CD4-positive, alpha-beta T cell treated with Interleukin-10 for 1 hour (primary cell): ENCODE measurements at regions not wholly inside any gene's neighbourhood (a gene's known extent, or its start where the extent isn't known, plus 50 kb on each side); places are given as distances from the start of the nearest gene placed in this dataset.
"Not testable (repeated sequence)": the region's sequence is repeated elsewhere in the genome, so short reads cannot be mapped to it uniquely, and the experiment has no call there.

Source experiments
- DNase-seq: peaks from one replicate; pipeline ENCODE4 v3.0.0-alpha.2; 2020

DNA sequence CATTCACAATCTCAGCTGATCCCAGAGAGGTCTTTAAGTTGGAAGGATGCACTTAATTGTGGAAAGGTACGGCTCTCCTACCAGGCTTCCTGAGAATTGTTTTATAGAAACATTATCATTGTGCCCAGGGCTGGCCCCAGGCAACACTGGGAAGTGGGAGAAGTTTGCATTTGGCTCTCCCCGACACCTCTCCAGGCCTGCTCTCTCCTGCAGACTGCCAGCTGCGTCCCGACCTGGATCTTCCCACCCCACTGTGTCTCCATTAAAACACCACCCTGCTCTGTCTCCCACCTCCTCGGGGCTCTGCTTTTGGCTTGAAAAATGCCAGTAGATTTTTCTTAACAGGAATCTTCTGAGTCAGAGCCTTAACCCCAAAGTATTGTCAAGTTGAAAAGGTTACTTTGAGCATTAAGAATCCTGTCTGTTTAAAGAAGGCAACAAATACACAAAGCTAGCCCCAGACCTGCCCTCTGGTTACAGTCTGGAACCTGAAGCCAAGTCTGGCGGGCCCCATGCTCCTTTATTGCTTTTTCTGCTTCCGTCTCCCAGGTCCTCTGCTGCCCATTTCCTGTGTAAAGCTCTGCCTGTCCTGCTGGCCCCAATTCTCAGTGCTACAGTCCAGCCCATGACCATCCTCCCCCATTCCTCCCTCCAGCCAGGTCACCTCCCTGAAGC lies 530.2 kb downstream of the SOX6 start:
- DNase-seq, result no peak

DNA sequence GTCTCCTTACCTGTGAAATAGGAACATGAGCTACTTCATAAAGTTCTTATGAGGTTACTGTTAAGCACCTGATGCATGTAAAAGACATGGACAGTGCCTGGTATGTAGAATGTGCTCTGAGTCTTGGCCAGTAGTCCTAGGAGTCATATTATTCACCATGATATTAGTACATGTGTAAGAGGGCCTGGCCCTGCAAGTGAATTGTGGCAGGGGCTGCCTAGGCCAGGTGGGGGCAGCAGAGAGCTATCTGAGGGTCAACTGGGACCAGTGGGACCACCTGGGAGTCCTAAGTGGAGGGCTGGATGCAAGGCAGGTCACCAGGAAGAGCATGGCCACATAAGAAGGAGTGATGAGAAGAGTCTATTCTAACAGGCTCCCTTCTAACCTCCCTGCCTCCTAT lies 529.5 kb downstream of the SOX6 start:
- no peak for DNase-seq

DNA sequence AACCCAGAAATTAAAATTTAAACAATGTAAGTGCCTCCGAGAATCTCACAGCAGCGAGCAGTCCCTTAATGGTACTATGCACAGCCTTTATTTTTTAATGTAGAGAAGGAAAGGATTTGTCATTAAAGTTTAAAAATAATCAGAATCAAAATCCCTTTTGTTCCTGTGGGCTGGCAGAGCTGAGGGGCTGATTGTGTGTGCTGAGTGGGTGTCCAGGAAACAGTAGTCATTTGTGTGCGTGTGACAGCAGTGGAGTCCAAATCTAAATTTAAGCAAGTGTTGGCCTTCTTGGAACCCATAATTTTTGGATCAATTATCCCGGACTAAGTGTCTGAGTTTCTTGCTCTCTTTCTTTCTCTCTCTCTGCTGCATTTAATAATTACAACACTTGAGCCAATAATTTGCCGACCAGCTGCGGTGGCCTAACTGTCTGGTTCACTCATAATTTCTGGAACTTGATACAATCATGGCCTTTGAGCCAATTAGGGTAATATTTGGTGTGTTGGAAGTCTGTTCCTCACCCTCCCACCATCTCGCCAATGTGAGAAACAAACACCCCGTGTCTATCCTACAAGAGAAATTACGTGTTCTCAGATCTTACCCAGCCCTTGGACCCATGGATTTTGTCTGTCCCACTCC lies 528.0 kb downstream of the SOX6 start:
- DNase-seq, result no peak

DNA sequence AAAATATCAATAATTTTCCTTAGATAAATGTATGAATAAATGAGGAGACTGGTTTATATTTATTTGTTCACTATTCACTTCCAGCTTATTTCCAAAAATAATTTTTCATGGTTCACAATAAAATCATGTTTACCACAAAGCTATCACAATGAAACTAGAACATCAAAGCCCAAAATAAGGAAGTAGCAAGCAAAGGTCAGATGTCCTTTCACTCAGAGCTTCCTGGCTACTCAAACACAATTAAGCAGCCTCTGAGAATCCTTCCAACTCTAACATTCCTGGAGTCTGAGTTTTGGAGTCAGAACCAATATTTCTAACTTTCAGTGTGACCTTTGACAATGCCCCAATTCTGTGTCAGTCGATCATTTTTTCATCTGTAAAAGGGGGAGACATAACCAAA lies 527.0 kb downstream of the SOX6 start:
- DNase-seq, result no peak

DNA sequence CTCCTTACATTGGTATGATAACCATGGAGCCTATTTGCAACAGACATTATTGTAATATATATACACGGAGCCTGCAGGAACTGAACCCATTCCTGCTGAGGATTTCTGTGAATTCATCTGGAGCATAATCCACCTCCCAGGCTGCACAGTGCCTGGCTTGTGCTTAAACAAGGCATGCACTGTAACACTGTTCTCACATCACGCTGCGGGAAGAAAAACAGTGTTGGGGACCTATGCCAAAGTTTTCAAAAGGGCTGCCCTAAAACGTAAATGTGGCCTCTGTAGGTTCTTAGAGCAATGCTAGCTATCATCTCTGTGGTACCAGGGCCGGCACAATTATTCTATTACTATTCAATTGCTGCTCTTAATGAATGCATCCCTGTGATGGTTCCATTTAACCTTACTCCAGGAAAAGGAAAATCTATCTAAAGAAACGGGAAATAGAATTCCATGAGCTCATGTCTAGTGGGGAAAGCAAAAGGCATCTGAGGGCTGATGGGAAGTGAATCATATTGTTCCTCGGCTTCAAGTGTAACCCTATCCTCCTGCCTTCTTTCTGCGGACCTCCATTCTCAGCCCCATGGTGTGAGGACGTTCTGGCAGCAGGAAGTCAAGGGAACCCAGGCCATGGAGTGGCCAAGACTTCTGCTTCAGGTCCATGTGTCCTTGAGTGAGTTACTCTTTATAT lies 525.5 kb downstream of the SOX6 start:
- DNase-seq, result no peak

DNA sequence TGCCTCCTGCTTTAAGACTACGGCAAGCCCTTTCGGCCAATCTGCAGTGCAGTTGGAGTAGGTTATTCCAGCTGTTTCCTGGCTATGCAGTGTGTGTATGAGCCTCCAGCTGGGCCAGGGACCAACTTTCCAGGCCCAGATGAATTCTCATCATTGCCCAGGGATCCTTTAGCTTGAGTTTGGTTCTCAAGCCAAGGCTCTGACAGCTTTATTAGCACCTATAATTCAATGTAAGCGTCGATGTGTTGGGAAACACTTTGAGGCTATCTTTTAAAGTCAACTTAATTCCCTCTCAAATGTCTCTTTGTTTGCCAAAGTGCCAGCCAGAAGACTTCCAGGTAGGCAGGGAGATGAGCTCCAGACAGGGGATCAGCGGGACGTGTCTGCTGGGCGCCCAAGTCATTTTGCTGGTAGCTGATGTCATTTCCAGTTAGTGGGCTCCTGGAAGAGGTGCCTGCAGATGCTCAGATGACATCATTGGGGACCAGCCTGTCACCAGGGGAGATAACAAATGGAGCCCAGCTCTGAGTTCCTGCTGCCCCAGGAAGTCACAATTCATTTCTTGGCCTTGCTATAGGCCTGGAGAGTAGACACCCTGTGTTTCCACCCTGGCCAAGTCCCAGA lies 520.4 kb downstream of the SOX6 start:
- DNase-seq, result no peak

DNA sequence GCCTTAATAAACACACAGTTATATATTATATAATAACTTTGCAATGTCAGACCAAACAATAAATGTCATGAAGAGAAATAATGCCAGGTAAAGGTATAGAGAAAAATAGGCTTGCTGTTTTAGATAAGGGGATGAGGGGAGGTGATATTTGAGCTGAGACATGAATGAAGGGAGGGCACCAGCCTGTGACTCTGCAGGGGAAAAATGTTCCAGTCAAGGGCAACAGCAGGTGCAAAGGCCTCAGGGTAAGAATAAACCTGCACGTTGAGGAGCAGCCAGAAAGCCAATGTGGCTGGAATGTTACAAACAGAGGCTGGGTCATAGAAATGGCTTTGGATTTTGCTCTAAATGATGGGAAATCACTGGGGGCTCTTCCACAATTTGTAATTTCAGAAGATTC lies 519.6 kb downstream of the SOX6 start:
- no peak for DNase-seq

DNA sequence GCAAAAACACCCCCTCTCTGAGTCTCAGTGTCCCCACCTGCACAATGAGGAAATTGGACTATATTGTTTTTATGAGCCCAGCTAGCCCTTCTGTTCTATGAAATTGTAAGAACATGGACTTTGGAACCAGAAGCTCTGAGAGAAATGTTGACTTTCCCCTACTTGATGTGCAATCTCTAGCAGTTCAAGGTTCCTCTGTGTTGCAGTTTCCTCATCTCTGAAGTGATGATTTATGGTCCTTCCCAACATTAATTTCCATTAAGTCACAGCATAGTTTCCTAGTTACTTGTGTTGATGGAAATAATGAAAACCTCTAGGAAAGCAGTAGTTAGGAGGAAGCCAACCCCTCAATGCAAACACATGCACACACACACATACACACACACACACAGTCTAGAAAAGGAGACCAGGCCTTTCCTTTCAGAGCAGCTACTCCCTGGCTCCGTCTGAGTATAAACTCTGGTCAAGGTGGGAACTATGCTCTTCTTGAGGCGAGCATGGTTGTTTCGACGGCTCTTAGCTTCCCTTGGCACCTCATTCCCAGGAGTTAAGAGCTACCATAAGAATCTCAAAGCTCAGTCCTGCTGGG lies 518.4 kb downstream of the SOX6 start:
- DNase-seq, result no peak

DNA sequence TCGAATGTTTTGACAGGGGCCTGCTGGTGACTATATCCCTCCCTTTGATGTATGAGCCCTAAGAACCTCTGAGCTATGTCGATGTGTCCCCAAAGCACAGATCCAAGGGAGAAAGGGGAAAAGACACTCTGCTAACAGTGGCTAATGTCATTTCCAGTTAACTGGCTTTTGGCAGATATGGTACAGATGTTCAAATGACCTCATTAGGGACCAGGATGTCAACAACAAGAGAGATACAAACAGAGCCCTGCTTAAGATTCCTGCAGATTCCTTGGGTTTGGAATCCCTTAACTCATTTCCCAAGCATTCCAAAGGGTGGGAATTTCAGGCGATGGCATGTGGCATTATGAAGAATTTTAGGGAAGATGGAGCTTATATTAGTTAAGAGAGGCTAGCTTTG lies 517.3 kb downstream of the SOX6 start:
- DNase-seq, result no peak

DNA sequence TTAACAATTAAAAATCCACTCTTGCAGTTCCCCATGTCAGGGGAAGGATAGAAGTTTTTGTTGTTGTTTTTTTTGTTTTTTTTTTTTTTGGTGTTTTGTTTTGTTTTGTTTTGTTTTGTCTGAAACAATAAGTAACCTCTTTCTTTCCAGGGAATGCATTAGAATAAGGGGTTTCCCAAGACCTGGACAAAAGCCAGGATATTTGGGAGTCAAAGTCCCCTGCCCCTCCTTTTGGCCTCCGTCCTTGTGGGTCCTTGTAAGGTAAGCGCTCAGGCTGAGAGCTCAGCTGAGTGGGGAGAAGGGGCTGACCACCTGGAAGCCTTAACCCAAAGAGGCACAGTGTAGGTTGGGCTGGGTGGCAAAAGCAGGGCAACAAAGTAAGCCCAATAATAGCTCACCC lies 515.4 kb downstream of the SOX6 start:
- no peak for DNase-seq

DNA sequence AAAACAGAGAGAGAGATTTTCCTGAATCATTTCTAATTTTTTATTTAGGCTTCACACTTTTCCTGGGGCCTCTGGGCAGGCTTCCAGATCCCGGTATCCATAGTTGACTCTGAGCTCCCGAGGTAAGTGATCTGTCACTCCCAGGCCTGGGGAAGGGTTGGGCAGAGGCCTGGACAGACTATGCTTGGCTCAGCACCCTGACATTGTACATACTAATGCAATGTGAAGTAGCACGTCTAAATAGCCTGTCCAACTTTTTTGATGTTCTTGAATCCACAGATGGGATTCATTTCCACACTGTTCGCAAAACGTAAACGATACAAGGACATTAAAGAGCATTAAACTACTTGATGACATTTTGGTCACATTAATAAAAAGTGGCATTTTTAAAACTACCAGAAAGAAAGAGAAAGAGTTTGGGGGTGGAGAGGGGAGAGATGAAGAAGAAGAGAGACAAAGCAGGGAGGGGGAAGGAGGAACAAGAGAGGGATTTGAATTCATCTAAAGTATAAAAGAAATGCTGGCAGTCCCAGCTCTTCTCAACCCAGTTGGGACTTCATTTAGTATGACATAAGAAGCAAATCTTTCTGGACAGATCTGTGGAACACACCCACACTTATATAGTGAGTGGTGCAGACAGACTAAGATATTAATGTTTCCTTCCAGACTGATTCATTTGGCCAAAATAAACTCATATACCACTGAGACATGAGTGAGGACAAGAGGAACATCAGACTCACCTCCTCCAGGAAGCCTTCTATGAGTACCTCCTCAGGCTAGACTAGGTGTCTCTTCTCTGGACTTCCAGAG lies 514.2 kb downstream of the SOX6 start:
- no peak for DNase-seq

DNA sequence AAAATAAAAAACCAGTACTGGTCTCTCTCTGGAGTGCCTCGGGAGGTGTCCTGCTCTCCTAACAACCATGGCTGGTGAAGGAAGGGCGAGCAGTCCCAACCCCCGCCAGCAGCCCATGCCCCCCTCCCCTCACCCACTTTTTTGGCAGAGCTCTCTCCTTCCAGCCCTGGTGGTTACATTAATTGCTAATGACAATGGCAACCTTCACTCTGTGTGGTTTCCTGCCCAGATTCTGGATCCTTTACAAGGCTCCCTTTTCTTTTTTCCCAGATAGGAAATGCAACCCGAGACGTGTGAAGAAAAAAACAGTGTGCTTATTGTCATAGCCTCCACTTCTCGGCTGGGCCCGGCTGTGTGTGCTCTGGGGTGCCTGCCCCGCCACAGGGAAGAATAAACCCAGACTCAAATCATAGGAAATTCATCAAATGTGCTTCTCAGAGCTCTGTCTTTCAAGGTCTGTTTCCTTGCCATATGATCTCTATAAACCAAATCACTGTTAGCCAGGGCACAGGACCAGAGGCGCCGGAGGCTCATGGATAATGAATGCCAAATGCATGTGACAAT lies 513.0 kb downstream of the SOX6 start:
- no peak for DNase-seq

DNA sequence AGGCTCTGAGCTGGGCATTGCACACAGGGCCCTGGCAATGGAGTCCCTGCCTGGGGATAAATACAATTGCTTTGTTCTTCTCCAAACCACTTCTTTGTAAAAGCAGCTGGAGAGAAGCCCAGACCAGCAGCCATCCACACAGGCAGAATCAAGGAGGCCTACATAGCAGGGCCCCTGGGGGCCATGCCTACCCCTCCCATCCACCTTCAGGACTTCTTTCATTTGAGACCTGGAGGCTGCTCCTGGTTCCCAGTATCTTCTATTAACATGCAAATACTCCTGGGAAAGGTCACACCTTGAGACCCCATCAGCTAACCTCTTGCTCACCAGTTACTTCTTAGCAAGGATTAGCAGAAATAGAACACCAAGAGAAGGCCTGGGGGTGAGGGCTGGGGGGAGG lies 511.1 kb downstream of the SOX6 start:
- DNase-seq, result no peak

DNA sequence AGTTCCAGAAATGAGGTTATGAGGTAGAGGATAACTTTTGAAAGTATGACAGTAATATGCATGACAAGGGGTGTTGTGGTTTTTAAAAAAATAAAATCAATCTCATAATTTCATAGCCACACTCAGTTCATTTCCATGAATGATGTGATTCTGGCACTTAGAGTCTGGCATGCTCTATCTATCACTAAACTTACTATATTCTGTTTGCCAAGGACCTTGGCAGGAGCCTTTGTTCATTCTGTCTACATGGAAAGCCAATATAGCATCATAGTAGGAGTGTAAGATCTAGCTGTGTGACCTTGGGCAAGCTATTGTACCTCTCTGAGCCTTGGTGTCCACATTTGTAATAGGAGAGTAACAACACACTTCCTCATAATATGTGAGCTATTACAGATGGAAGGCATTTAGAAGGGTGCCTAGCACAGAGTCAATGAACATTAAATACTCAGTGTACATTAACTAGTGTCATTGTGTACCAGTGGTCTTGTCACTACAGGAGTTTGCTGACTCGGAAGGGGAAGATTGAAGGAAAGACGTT lies 507.6 kb downstream of the SOX6 start:
- DNase-seq, result no peak

DNA sequence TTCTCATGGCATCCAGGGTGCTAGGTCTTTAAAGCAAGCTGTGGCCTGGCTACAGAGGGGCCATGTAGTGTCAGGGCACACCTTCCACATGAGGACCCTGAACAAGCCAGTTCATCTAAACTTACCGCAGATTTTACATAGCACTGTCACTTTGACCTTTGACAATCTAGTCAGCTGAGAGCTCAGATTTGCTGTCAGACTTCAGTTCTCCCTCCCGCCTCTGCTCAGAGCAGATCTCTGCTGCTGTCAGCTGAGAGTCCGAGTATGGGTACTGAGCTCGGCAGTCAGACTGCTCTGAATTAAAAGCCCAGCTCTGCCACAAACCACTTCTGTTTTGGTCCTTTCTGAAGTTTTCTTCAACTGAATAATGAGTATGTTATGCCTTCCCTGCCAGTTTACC lies 507.1 kb downstream of the SOX6 start:
- no peak for DNase-seq

DNA sequence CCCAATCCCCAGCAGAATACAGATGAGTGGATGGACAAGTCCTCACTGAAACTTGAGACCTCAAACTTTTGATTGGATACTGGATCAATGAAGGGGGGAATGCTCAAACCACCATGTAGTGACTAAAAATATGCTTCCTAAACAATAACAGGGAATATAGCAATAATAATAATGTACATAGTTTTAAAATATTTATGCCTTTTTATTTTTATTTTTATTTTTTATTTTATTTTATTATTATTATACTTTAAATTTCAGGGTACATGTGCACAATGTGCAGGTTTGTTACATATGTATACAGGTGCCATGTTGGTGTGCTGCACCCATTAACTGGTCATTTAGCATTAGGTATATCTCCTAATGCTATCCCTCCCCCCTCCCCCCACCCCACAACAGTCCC lies 506.0 kb downstream of the SOX6 start:
- DNase-seq, result not testable (repeated sequence)

DNA sequence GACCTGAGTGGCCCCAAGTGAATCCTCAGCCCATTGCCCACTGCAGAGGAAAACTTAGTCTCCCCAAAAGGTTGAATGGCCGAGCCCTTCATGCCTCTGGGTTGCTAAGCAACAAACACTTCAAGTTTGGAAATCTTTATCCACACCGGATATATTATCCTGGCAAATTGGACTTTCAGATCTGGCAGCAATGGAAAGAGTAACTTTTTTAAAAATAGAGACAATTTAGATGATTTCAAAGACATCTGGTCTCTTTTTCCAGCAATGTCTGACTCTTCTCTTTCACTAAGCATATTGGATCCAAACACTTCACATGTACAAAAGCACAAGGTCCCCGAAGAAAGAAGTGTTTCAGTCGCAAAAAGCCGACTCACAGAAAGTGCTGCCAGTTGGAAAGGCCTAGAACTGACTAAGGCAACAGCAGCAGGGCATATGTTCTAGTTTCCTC lies 505.3 kb downstream of the SOX6 start:
- DNase-seq, result no peak

DNA sequence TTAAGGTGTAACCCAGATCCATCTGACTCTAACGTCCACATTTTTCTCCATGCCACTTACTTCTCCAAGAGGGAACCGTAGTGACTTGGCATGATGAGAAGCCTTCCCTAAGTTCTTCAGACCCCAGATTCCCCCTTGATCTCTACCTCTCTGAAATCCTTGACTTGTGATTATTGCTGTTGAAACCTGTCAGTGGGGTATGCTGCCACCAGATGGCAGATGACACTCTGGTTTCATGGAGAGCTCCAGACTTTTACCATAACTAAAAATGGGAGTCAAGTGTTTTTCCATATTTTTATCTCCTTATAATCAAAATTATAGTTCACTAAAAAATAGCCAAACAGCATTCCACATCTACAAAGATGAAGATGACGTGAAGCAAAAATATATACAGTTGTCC lies 504.2 kb downstream of the SOX6 start:
- no peak for DNase-seq

DNA sequence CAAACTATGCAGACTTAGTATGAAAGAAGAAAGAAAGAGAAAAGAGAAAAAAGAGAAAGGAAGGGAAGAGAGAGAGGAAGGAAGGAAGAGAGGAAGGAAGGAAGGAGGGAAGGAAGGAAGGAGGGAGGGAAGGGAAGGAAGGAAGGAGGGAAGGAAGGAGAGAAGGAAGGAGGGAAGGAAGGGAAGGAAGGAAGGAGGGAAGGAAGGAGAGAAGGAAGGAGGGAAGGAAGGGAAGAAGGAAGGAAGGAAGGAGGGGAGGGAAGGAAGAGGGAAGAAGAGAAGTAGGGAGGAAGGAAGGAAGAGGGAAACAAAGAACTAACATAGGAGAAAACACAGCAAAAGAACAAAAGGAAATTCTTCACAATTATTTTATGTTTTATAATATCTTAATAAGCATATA lies 502.1 kb downstream of the SOX6 start:
- no peak for DNase-seq

DNA sequence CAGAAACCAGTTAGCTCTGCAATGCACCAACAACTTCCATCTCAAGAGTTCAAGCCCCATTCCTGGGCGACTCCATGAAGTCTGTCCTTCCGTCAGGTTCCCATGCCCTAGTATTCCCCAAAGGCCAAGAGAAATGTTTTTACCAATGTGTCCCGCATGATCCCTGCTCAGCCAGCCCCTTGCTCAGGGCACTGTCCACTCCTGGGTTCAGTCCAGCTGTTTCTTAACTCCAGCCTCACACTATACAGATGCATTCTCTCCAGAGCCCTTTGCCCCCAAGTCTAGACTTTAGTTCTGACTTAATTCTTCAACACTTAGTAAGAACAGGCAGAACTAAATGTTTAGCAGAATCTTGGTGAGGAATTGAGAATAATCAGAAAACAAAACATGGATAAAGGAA lies 497.5 kb downstream of the SOX6 start:
- DNase-seq, result no peak

DNA sequence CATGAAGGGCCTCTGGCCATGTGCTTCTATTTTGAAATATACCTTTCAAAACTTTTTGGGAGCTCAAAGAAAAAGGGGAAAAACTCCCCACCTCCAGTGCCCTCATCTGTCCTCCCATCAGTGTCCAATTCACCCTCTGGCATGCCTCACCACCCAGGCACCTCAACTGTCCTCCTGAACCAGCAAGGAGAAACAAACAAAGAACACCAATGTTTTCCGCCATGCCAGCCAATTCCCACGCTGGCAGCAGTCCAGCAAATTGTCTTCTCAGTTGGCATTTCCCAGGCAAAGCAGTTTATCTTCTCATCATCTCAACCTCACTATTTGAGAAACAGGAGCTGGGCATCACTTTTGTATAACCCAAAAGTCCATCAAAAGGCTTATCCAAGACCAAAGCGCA lies 496.9 kb downstream of the SOX6 start:
- no peak for DNase-seq

DNA sequence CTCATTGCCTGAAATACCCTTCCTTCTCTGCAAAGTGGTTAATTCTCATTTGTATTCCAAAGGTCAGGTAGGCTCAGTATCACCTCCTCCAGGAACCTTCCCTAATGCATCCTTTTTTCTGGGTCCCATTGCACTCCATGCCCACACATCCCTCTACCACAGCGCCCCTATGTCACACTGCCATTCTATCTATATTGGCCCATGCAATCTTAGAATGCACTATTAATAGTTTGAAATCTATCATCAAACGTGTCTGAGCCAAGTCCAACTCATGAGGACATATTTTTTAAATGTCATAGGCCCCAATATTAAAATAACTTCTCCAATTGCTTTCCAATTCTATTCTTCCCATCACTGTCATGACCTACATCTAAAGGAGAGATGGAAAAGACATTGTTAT lies 495.1 kb downstream of the SOX6 start:
- no peak for DNase-seq
